ENCODE measurements at regions not wholly inside any gene's neighbourhood (a gene's known extent, or its start where the extent isn't known, plus 50 kb on each side); places are given as distances from the start of the nearest gene placed in this dataset.

GRCh38 chr16:65758620-65759019 is 607.9 kb upstream of the CDH5 start:
- TF ChIP-seq EZH2 (IDR thresholded peaks at IDR 0.05) (no peak), FOXP2 (optimal IDR thresholded peaks at IDR 0.05; ENCODE audit: control extremely low read depth, extremely low read length, insufficient read depth) (no peak), POLR2AphosphoS5 (IDR thresholded peaks at IDR 0.05; ENCODE audit: borderline replicate concordance, low read depth, low read length) (no peak)
- H3K4me3 ChIP-seq: no peak overlapping the region
- H3K27ac ChIP-seq: no peak overlapping the region
- no peaks in the 10 kb centered on the region for H3K9me3 ChIP-seq (ENCODE audit: low read depth, low read length)
- H3K9ac ChIP-seq (ENCODE audit: insufficient read length): no peak overlapping the region
- DNase-seq (ENCODE audit: low read depth, low spot score): no peak
- H3K36me3 ChIP-seq (ENCODE audit: insufficient read depth, low read length): no peaks in the 10 kb centered on the region

- no peaks in the 10 kb centered on the region for H3K36me3 ChIP-seq (ENCODE audit: insufficient read depth, low read length)
- DNase-seq (ENCODE audit: low read depth, low spot score): no peak
- H3K27ac ChIP-seq: no peak overlapping the region
- H3K9ac ChIP-seq (ENCODE audit: insufficient read length): no peak overlapping the region
- TF ChIP-seq POLR2AphosphoS5 (IDR thresholded peaks at IDR 0.05; ENCODE audit: borderline replicate concordance, low read depth, low read length) (no peak), FOXP2 (optimal IDR thresholded peaks at IDR 0.05; ENCODE audit: control extremely low read depth, extremely low read length, insufficient read depth) (no peak), EZH2 (IDR thresholded peaks at IDR 0.05) (no peak)
- H3K9me3 ChIP-seq (ENCODE audit: low read depth, low read length): no peaks in the 10 kb centered on the region
- no peak overlapping the region for H3K4me3 ChIP-seq
These were observed 609.4 kb upstream of the CDH5 start for GRCh38 chr16:65757064-65757463.

GRCh38 chr16:65756163-65756562 is 610.3 kb upstream of the CDH5 start:
- Histone ChIP-seq H3K4me3 (no peak overlapping the region), H3K27ac (no peak overlapping the region), H3K36me3 (ENCODE audit: insufficient read depth, low read length) (no peaks in the 10 kb centered on the region), H3K9me3 (ENCODE audit: low read depth, low read length) (no peaks in the 10 kb centered on the region), H3K9ac (ENCODE audit: insufficient read length) (no peak overlapping the region)
- TF ChIP-seq POLR2AphosphoS5 (IDR thresholded peaks at IDR 0.05; ENCODE audit: borderline replicate concordance, low read depth, low read length) (no peak), FOXP2 (optimal IDR thresholded peaks at IDR 0.05; ENCODE audit: control extremely low read depth, extremely low read length, insufficient read depth) (no peak), EZH2 (IDR thresholded peaks at IDR 0.05) (no peak)
- no peak for DNase-seq (ENCODE audit: low read depth, low spot score)

GRCh38 chr16:65754820-65755691 is 611.4 kb upstream of the CDH5 start:
- DNase-seq (ENCODE audit: low read depth, low spot score): no peak
- H3K9ac ChIP-seq (ENCODE audit: insufficient read length): no peak overlapping the region
- H3K27ac ChIP-seq: no peak overlapping the region
- H3K36me3 ChIP-seq (ENCODE audit: insufficient read depth, low read length): no peaks in the 10 kb centered on the region
- TF ChIP-seq FOXP2 (optimal IDR thresholded peaks at IDR 0.05; ENCODE audit: control extremely low read depth, extremely low read length, insufficient read depth): no peak
- TF ChIP-seq POLR2AphosphoS5 (IDR thresholded peaks at IDR 0.05; ENCODE audit: borderline replicate concordance, low read depth, low read length): no peak
- TF ChIP-seq EZH2 (IDR thresholded peaks at IDR 0.05): no peak
- no peak overlapping the region for H3K4me3 ChIP-seq
- no peaks in the 10 kb centered on the region for H3K9me3 ChIP-seq (ENCODE audit: low read depth, low read length)

GRCh38 chr16:65752522-65752844 is 614.0 kb upstream of the CDH5 start:
- Histone ChIP-seq H3K36me3 (ENCODE audit: insufficient read depth, low read length) (no peaks in the 10 kb centered on the region), H3K4me3 (no peak overlapping the region), H3K27ac (no peak overlapping the region), H3K9ac (ENCODE audit: insufficient read length) (no peak overlapping the region), H3K9me3 (ENCODE audit: low read depth, low read length) (no peaks in the 10 kb centered on the region)
- no peak for TF ChIP-seq EZH2 (IDR thresholded peaks at IDR 0.05)
- no peak for TF ChIP-seq FOXP2 (optimal IDR thresholded peaks at IDR 0.05; ENCODE audit: control extremely low read depth, extremely low read length, insufficient read depth)
- no peak for TF ChIP-seq POLR2AphosphoS5 (IDR thresholded peaks at IDR 0.05; ENCODE audit: borderline replicate concordance, low read depth, low read length)
- DNase-seq (ENCODE audit: low read depth, low spot score): no peak

GRCh38 chr16:65751622-65752521 is 614.6 kb upstream of the CDH5 start:
- H3K36me3 ChIP-seq (ENCODE audit: insufficient read depth, low read length): no peaks in the 10 kb centered on the region
- DNase-seq (ENCODE audit: low read depth, low spot score): no peak
- no peaks in the 10 kb centered on the region for H3K9me3 ChIP-seq (ENCODE audit: low read depth, low read length)
- no peak overlapping the region for H3K4me3 ChIP-seq
- no peak for TF ChIP-seq FOXP2 (optimal IDR thresholded peaks at IDR 0.05; ENCODE audit: control extremely low read depth, extremely low read length, insufficient read depth)
- TF ChIP-seq EZH2 (IDR thresholded peaks at IDR 0.05): no peak
- no peak for TF ChIP-seq POLR2AphosphoS5 (IDR thresholded peaks at IDR 0.05; ENCODE audit: borderline replicate concordance, low read depth, low read length)
- no peak overlapping the region for H3K27ac ChIP-seq
- no peak overlapping the region for H3K9ac ChIP-seq (ENCODE audit: insufficient read length)

- TF ChIP-seq EZH2 (IDR thresholded peaks at IDR 0.05): no peak
- peak; percentile 5 for DNase-seq (ENCODE audit: low read depth, low spot score)
These were observed 617.0 kb upstream of the CDH5 start for GRCh38 chr16:65749506-65749905.

GRCh38 chr16:65746941-65747340 is 619.5 kb upstream of the CDH5 start:
- H3K27ac ChIP-seq: no peak overlapping the region
- no peak for TF ChIP-seq POLR2AphosphoS5 (IDR thresholded peaks at IDR 0.05; ENCODE audit: borderline replicate concordance, low read depth, low read length)
- TF ChIP-seq FOXP2 (optimal IDR thresholded peaks at IDR 0.05; ENCODE audit: control extremely low read depth, extremely low read length, insufficient read depth): no peak
- TF ChIP-seq EZH2 (IDR thresholded peaks at IDR 0.05): no peak

More at GRCh38 chr16:65749506-65749905, 617.0 kb upstream of the CDH5 start:
- Histone ChIP-seq H3K9me3 (ENCODE audit: low read depth, low read length) (no peaks in the 10 kb centered on the region), H3K4me3 (no peak overlapping the region), H3K27ac (no peak overlapping the region), H3K36me3 (ENCODE audit: insufficient read depth, low read length) (no peaks in the 10 kb centered on the region), H3K9ac (ENCODE audit: insufficient read length) (no peak overlapping the region)

More at GRCh38 chr16:65746941-65747340, 619.5 kb upstream of the CDH5 start:
- Histone ChIP-seq H3K36me3 (ENCODE audit: insufficient read depth, low read length) (no peaks in the 10 kb centered on the region), H3K9ac (ENCODE audit: insufficient read length) (no peak overlapping the region), H3K9me3 (ENCODE audit: low read depth, low read length) (no peaks in the 10 kb centered on the region), H3K4me3 (no peak overlapping the region)
- no peak for DNase-seq (ENCODE audit: low read depth, low spot score)
